HG02981 (cell line): ENCODE measurements at regions not wholly inside any gene's neighbourhood (a gene's known extent, or its start where the extent isn't known, plus 50 kb on each side); places are given as distances from the start of the nearest gene placed in this dataset.

Source experiments
- ATAC-seq: cut with Tn5 transposase; IDR thresholded peaks from one replicate; pipeline ENCODE4 v1.9.1; 2021; ENCODE audit warnings: mild to moderate bottlenecking, moderate library complexity; ENCODE audit not compliant: unreplicated experiment

DNA sequence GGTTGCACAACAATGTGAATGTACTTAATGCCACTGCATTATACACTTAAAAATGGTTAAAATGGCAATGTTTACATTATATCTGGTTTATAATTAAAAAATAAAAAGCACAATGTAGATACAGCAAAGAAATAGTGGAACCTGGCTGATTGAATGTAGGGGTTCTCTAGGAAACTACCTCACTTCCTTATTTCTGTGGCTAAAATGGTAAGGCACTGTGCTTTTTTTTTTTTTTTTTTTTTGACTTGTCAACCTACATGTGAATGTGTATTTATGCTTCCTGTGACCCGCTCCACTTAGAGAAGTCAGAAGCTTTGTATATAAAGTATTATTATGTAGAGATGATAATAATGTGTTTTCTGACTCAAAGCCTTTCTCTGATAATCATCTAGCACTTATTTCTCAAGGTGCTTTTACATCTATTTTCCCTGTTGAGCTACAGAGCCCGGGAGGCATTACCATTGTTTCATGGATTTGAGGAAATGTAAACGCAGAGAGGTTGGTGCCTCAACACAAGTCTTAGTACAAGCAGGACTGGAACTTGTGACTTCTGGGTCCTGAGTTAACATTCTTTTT lies 55.0 kb downstream of the SOX4 start:
- ATAC-seq = peak; percentile 51

DNA sequence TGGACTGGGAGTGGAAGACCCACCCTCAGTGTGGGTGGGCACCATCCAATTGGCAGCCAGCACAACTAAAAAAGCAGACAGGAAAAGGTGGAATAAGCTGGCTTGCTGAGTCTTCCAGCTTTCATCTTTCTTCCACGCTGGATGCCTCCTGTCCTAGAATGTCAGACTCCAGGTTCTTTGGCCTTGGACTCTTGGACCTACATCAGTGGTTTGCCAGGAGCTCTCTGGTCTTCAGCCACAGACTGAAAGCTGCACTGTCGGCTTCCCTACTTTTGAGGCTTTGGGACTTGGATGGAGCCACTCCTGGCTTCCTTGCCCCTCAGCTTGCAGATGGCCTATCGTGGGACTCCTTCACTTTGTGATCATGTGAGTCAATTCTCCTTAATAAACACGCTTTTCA lies 59.8 kb downstream of the SOX4 start:
- no peak for ATAC-seq

DNA sequence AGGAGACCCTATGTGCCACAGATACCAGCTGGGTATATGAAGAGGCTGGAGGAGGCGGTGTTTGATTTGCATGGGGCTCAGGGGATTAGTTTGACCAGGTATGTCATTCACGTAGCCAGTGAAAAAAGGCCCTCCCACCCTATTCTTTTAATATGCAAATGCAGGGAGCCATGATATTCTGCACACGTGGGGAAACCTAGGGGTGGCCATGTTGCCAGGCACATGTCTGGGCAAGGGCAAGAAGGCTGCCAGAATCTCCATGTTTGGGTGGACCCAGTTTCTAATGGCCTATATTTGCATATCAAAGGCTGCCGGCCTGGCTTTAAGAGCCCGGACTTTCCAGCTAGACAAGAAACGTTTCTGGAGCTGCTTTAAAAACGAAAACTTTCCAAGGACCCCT lies 60.4 kb downstream of the SOX4 start:
- no peak for ATAC-seq

DNA sequence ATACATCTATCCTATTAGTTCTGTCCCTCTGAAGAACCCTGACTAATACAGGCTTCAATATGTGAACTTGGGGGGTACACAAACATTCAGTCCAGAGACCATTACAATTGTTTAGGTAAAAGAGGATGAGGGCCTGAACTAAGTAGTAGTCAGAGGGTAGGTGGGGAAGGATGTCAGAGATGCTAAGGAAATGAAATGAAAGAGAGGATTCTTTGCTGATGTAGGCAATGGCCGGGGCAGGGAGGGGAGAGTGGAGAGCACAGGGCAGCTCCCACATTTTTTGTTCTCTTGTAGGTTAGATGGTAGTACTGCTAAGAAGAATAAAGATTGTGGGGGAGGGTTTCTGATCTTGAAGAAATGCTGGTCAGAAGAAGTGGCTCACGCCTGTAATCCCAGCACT lies 60.8 kb downstream of the SOX4 start:
- no peak for ATAC-seq

DNA sequence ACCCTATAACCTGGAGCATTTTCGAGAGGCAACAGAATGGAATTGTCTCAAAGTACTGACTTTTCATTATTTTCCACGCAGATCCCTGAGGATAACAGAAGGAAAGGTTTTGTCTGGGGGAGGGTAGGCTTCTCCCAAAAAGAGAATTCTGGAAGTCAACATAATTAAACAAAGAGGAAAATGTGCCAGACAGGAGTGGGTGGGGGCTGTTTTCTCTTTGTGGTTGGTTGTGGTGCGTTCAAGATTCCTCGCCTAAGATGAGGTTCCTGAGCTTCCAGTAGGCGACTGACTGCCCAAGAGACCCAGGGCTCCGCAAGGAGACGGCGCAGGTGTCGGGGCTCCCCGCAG lies 70.4 kb downstream of the SOX4 start:
- ATAC-seq = no peak

DNA sequence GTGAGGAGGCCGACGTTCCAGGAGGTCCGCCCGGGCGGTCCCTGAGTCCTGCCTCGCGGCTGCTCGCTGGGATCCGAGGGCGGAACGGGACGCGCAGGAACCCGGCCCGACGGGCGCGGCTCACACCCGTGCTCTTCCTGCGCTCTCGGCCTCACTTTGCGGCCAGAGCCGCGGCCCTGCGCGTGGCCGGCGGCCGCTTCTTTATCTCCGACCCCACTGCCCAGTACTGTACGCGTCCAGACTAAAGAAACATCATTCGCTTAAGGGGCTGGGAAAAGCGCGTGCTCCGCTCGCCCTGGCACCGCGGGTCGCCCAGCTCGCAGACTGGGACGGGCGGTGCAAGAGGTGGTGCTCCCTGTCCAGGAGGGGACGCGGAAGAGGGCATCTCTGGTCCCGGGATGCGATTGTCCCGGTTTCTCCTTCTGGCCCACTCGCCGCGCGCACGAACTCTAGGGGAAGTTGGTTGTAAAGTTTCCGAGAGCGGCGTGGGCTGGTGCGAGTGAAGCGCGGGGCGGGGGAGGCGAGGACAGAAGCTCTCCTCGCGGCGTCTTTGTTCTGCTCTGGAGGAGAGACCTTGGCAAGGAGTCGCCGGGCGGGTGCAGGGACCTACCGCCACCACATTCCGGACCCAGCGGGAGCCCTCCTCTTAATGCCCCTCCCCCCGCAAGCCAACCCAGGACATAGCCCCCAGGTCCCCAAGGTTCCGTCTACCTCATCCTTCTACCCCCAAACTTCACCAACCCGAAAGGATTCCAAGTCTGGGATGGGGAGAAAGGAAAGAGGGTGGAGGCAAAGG lies 71.0 kb downstream of the SOX4 start:
- no peak for ATAC-seq

DNA sequence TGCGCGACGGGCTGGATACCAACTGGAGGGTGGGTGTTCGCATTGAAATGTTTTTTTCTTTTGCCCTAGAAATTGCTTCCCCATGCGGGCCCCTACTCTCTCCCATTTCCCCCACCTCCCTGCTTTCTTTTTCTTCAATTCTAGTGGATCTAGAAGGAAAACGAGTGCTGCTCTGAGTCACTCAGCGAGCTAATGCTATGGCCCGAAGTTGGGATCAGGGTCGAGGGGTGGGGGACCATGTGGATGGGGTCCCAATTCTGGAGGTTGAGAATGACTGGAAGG lies 71.5 kb downstream of the SOX4 start:
- no peak for ATAC-seq

DNA sequence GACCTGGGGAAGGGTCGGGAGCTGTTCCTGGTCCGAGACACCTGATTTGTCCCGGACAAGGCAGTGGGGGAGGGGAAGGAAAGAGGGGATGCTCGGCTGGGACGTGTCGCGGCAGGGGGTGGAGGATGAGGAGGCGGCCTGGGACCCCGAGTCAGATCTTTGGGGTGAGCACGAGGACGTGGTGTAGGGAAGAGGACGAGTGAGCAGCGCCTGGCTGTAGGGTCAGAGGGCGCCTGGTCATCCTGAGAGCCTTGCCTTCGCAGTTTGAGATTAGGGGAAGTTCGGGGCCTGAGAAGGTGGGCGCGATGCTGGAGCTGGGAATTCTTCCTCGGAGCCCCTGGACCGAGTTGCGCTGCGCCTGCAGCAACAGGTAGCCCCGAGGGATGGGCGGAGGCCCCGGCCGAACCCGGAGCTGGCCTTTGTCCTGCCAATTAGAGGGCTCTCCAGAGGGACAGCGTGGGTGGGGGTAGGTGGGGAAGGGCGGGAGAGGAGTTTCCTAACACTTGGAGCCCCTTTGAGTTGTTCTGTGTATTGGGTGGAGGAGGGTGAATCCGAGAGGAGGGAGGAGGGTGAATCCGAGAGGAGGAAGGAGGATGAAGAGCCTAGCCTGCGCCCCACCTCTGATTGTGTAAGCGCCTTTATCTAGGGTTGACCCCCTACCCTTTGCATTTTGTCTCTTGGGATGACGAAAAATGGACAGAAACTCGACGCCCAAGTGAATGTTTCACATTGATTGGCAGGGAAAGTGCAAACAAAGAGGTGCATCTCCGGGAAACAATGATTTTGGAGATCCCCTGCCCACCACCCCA lies 72.0 kb downstream of the SOX4 start:
- no peak for ATAC-seq

DNA sequence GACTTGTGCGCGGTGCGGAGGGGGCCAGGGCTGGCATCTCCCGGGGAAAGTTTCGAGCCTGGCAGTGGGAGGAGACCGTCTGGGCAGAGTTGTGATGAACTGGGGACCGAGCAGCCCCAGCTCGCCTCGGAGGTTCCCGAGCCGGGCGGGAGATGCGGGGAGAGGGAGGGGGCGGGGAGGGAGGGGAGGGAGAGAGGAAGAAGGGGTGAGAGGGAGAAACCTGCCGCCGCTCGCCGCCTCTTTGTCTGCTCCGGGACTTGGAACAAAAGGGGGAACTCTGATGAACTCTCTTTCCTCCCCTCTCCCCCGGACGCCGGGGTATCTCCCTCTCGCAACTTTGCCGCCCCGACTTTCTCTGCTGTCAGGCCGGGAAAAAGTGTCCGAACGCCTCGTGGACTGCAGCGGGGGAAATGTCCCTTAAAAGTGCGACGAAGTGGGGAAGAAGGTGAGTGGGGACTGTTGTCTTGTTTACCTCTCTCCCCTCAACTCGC lies 72.7 kb downstream of the SOX4 start:
- no peak for ATAC-seq

DNA sequence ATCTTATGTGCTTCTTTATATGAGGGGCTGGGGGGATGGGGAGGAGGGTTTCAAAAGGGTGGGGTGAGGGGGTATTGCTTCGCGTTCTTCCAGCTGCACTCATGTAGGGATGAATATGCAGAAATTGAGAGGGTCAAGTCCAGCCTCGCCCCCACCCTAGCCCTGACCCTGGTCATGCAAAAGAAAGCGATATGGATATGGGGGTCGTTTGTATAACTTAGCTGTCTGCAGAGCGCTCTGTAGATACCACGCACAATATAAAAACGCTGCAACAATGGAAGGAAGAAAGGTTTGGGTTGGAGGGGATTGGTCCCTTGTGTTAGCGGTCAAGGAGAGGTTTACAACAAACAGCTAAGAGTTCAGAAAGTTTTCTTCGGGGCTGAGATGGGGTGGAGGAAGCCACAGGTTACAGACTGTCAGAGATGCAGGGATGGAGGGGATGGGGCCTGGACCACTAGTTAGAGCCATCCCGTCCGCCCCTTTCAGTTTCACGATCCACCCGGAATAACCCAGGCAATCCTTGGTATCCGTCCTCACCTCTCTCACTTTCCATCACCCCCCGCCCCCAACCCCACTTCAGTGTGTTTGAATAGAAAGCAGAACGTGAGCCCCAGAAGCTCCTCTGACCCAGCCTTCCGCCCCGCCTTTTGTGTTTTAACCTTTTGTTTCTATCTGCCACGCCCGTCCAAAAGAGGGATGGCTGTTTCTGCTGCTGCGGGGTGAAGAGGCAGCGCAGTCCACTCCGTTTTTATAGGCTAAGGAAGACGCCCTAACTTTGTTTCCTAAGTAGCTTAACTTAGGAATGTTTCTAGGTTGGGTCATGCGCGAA lies 73.5 kb downstream of the SOX4 start:
- ATAC-seq = no peak

DNA sequence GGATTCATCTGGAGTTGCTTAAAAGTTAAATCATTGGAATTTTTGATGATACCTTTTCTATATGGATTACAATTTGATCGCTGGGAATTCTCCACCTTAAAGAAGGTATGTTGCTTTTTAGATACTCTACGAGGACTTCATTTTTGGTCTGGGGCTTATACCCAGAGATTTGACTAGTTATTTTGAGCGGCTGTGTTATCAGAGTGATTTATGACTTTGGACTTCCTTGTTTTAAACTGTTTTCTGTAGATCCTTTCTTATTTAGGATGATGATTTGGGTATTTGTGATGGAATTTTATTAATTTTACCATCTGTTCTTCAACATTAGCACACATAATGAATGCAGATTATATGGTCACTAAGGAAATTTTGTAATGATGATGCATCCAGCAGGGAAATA lies 75.2 kb downstream of the SOX4 start:
- no peak for ATAC-seq

DNA sequence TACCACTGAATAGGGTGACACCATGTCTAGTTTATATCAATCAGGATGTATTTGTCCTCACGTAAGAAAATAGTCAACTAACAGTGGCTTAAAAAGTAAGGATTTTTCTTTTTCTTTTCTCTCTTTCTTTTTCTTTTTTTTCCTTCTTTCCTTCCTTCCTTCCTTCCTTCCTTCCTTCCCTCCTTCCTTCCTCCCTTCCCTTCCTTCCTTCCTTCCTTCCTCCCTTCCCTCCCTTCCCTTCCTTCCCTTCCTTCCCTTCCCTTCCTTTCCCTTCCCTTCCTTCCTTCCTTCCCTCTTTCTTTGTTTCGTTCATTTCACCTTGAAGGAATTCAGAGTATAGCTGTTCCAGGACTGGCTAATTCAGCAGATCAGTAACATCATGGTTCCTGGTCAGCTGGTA lies 83.2 kb downstream of the SOX4 start:
- no peak for ATAC-seq

DNA sequence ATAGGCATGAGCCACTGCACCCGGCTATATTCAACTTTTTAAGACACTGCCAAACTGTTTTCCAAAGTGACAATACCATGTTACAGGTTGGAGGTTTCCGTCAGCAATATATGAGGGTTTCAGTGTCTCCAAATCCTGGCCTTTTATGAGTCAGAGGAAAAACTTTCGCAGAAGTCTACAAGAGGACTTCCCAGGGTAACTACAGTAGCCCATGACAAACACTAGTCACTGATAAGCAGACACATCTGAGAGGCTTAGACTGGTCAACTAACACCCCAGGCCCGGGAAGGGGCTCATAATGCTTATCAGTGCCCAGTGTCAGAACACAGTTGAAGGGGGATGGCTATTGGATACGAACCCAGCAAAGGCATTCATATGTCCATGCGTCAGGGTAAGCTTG lies 85.4 kb downstream of the SOX4 start:
- ATAC-seq = no peak

DNA sequence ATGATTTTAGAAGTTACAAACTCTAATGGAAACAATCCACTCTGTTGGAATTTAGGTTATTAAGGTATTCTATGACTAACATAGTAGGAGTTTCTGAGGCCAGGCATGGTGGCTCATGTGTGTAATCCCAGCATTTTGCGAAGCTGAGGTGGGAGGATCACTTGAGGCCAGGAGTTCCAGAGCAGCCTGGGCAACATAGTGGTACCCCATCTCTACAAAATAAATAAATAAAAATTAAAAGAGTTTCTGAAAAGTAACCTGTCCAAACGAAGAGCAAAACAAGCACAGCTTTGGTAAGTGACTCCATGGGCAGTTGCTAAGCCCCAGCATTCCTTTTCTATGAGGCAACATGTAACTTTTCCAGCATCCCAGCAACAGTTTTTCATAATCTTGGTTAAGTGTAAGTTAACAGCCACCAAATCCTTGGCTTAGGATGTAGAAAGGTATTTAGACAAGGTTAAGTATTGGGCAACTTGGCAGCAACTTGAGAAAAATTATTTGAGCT lies 86.3 kb downstream of the SOX4 start:
- no peak for ATAC-seq

DNA sequence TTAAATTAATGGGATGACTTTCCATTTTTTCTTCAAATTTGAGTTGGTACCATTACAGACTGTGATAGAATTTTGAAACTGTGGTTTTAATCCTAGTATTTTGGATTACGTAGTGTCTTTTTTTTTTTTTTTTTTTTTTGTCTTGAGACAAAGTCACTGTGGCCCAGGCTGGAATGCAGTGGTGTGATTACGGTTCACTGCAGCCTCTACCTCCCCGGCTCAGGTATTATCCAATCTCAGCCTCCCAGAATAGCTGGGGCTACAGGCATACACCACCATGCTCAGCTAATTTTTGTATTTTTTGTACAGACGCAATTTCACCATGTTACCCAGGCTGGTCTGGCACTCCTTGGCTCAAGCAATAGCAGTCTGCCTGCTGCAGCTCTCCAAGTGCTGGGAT lies 87.1 kb downstream of the SOX4 start:
- no peak for ATAC-seq

DNA sequence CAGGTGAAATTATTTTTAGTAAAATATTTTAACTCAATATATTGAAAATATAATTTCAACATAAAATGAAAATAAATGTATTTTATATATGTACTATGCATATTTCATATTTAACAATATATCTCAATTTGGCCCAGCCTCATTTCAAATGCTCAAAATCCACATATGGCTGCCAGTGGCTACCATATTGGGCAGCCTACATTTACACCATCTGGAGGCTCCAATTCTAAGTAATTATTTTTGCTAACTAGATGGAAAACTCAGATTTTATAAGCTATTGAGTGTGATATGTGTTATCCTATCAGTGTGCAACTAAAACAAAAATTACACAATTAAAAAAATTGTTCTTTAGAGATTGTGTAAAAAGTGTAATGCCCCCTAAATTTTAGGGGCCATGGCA lies 96.9 kb downstream of the SOX4 start:
- no peak for ATAC-seq

DNA sequence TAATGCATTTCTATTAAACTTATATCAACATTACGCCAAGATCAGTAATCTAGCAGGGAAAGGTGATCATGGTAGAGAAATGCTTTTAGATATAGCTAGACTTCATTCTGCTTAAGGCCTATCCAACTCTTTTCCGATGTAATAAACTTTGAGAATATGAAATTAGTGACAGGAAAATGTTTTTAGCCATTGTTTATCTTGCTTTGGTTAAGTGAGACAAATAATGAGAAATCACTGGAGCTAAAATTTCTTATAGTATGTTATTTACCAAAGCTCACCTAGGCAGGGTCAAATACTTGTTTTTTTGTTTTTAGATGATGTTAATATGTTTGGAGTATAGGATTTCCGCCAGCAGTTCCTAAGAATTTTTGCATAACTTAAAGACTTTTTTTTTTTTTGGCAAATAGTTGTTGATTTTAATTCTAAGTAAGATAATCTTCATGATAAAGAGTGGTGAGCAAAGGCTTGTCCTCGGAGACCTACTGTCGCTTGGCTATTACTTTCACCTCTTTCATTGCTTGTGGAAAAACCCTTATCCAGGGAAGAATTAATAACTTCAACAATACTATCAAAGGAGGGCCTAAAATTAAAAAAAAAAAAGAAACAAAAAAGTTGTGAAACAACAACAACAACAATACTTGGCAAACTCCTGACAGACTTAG lies 98.3 kb downstream of the SOX4 start:
- ATAC-seq = no peak

DNA sequence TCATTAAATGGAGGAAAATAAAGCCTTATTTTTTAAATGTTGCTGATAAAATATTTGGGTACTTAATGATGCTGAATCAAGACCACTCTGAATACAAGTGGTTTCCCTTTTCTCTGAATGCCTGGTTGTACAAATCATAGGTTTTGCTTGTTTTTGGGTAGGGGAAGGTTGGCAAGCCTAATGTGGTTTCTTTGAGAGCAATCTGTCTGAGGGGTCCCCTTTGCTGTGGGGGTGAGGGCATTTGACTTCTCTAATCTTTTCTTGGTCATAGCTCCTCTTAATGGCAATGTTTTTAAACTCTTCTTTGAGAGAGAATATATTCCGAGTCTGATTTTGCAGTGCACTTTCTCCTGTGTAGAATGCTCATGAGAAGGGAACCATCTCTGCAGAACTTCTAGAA lies 99.2 kb downstream of the SOX4 start:
- no peak for ATAC-seq

DNA sequence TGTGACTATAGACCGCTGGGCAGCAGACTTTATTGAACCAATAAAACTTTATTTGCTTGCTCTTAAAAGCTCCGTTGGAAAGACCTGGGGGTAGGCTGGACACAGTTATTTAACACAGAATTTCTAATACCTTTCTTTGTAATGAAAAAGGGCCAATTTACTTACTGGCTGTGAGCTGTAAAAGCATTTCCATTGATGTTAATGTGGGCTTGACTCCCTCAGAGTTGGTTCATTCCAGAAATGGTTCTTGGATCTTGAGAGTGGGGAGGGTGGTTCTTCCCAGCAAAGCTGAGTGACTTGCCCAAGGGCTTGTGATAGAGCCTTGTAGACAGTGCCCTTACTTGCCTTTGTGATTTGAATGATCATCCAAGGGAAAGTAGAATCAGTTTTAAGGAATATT lies 100.6 kb downstream of the SOX4 start:
- no peak for ATAC-seq

DNA sequence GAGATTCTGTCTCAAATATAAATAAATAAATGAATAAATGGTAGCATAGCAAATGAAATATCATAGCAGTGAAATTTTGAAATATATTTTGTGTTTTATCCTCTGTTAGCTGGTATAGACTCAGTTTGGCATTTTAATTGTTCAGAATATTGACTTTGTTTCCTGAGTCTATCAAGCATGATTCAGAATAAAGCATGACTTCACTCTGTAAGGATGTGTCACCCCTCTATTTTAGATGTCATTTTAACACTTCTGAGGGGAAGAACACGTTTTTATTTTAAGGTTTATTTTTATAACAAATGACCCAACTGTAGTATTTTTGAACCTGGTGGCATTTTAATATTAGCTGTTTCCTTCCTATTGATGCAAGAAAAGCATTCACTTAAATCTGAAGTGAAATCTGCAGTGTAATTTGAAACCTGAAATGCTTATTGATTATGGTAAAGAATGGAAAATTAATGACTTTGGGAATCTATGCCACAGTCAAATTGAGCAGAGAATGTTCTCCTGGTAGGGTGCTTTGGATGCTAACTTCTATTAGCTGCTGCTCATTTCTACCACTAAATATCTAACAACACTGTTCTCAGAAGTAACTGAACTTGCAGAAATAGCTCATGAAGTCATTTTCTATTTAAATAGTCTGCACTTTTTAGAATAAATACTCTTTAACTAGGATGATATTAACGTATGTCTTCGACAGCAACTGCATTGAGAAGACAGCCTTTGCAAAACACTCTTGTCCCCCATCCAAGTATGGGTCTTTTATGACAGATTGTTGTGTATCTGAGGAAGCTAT lies 114.2 kb downstream of the SOX4 start:
- ATAC-seq = no peak
